Esophagus squamous epithelium (tissue), 5 donors: ENCODE measurements at regions not wholly inside any gene's neighbourhood (a gene's known extent, or its start where the extent isn't known, plus 50 kb on each side); places are given as distances from the start of the nearest gene placed in this dataset.

Experiments used
- DNase-seq: peaks from one replicate; lab custom pipeline; 2025; lab: John Stamatoyannopoulos, UW
- H3K27ac ChIP-seq, 4 donors: fragments of 200-600 bp; sonication (generic); one replicate each; pipeline ENCODE4 v1.5.1; 2016 to 2019; ENCODE audit warnings: mild to moderate bottlenecking in 1 of 4
- H3K27me3 ChIP-seq, 4 donors: fragments of 200-600 bp; sonication (generic); 1 replicate in 3 of 4; 2 replicates in 1 of 4; pipeline versions ENCODE4 v1.5.1 to v1.6.0; 2017 to 2021; ENCODE audit warnings: antibody characterized with exemption in 1 of 4
- H3K36me3 ChIP-seq, 3 donors: fragments of 200-600 bp; sonication (generic); one replicate each; pipeline ENCODE4 v1.5.1; 2016 to 2019
- H3K4me1 ChIP-seq, 3 donors: fragments of 200-600 bp; sonication (generic); one replicate each; pipeline ENCODE4 v1.5.1; 2017 to 2019
- H3K4me3 ChIP-seq, 4 donors: fragments of 200-600 bp; sonication (generic); 1 replicate in 3 of 4; 2 replicates in 1 of 4; pipeline ENCODE4 v1.5.1; 2016 to 2019; ENCODE audit warnings: mild to moderate bottlenecking in 2 of 4, moderate library complexity in 1 of 4
- H3K9me3 ChIP-seq, 3 donors: fragments of 200-600 bp; sonication (generic); one replicate each; pipeline ENCODE4 v1.5.1; 2016 to 2019
- POLR2A ChIP-seq, 4 donors: fragments of 450-650 bp; IDR thresholded peaks; one replicate each; pipeline ENCODE4 v1.6.1; 2017; ENCODE audit warnings: antibody characterized with exemption in 4 of 4, mild to moderate bottlenecking in 4 of 4, moderate library complexity in 3 of 4
- WGBS, 2 donors: methylation state at CpG; one replicate each; pipeline ENCODE4 v1.1.5; 2018; 5-methylcytosine and 5-hydroxymethylcytosine counted together
- intact Hi-C: fragments of 100-400 bp; cut with DNase I; formaldehyde crosslinking; loops from one replicate; pipeline ENCODE4 v1.15.0; 2022
- TF ChIP-seq, protein P1 (sequence below), 6 experiments: fragments of 450-650 bp in 4 of 6; fragments of 200-600 bp in 2 of 6; sonication (generic) in 2 of 6; IDR thresholded peaks; one replicate each; pipeline ENCODE4 v1.5.1; 2016 to 2019; ENCODE audit warnings: antibody characterized with exemption in 6 of 6, mild to moderate bottlenecking in 4 of 6, moderate library complexity in 4 of 6
- donor health status: DM: yes; HTN: yes; CAD: no.

DNA sequence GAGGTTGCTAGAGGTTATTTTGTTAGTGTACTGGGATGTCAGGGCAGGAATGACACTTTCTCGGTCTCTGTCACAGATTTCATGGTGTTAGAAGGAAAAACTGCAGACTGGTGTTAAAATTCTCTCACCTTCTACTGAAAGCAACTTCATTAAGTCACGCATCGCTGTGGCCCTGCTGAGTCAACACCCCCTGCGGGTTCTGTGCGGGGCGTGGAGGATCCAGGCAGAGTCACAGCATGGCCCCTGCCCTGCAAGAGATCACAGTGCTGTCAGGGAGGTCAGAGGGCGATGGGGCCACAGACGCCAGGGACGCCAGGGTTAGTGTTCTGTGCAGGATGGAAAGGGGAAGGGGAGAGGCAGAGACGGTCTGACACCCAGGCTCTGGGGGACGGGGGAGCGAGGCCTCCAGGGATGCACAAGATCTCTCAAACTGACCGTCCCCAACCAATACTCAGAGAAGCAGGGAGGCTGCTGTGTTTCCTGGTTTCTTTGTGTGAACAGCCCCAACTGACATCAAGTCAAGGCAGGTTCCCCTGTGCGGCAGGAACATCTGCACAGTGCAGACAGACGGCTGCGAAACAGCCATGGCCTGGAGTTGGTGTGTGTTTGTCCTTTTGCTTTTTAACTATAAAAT is 354.9 kb upstream of the SALL3 start:
- intact Hi-C loops, result no loop called here
- TF ChIP-seq POLR2A (IDR thresholded peaks at IDR 0.05), result no peak
- TF ChIP-seq, protein P1, sequence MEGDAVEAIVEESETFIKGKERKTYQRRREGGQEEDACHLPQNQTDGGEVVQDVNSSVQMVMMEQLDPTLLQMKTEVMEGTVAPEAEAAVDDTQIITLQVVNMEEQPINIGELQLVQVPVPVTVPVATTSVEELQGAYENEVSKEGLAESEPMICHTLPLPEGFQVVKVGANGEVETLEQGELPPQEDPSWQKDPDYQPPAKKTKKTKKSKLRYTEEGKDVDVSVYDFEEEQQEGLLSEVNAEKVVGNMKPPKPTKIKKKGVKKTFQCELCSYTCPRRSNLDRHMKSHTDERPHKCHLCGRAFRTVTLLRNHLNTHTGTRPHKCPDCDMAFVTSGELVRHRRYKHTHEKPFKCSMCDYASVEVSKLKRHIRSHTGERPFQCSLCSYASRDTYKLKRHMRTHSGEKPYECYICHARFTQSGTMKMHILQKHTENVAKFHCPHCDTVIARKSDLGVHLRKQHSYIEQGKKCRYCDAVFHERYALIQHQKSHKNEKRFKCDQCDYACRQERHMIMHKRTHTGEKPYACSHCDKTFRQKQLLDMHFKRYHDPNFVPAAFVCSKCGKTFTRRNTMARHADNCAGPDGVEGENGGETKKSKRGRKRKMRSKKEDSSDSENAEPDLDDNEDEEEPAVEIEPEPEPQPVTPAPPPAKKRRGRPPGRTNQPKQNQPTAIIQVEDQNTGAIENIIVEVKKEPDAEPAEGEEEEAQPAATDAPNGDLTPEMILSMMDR (IDR thresholded peaks at IDR 0.05), result no peak
- Histone ChIP-seq H3K4me1 (peaks cover 0 to 7% (median 0%) of the 10 kb centered on the region in 3 donors), H3K4me3 (no peak overlapping the region), H3K9me3 (no peaks in the 10 kb centered on the region), H3K27ac (peak overlapping the region in 1 of 4 donors; percentile 20), H3K27me3 (peaks cover 0 to 11% (median 0%) of the 10 kb centered on the region in 4 donors), H3K36me3 (no peaks in the 10 kb centered on the region)
- 27 to 57% methylated on average over 3 to 6 of the region's 16 CpGs for WGBS, 2 donors
- no peak for DNase-seq

DNA sequence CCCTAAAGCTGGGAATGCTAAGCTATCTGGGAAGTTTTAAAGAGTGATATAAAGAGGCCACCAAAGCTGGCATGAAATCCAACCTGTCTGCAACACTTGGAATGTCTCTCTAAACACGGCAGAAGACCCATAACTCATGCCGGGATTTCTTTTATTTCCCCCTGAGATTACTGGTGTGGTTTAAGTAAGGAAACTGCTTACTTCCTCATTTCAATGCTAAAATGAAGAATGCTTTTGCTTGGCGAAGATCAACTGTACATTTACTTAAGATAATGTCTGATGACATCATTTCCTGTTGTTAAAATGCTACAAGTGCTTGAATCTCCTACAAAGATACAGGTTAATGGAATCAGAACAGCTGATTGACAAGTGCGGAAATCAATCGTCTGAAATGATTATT is 353.8 kb upstream of the SALL3 start:
- TF ChIP-seq POLR2A (IDR thresholded peaks at IDR 0.05), result no peak
- TF ChIP-seq, protein P1 (IDR thresholded peaks at IDR 0.05), result no peak
- 50 to 65% methylated on average over 5 of the region's 5 CpGs for WGBS, 2 donors
- intact Hi-C loops, result no loop called here

DNA sequence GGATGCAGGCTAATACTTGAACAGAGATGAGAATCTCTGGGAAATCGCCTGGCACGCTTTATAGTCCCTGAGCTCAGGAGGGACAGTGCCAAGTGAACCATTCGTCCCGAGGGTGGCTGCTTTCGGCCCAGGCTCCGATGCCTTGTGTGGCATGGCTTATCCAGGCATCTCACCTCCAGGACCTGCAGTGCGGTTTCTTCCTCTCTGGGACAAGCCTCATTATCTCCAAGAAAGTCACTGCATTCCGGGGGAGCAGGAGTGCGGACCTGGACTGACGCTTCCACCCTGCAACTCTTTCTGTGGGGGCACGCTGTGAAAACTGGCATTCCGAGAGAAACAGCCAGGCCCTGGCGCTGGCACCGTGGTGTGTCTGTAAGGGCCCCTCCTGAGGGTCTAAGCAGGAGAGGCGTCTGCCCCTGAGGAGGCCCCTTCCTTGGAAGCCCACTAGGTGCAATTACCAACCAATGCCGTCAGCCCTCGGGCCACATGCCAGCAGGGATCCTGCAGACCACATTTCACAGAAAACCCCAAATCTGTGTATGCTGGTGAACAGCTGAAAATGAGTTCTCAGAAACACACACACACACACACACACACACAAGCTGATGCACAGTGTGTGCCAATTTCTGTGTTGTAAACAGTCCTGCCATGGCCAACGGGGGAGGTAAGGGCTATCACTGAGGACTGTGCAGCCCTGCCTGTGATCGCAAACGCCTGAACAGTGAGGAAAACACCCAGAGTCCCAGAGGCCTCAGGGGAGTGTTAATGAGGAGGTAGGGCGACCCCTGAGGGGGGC is 351.9 kb upstream of the SALL3 start:
- Histone ChIP-seq H3K36me3 (no peaks in the 10 kb centered on the region), H3K27me3 (peaks cover 0 to 11% (median 0%) of the 10 kb centered on the region in 4 donors), H3K27ac (no peak overlapping the region), H3K9me3 (no peaks in the 10 kb centered on the region), H3K4me1 (peaks cover 0 to 15% (median 0%) of the 10 kb centered on the region in 3 donors), H3K4me3 (no peak overlapping the region)
- TF ChIP-seq, protein P1 (IDR thresholded peaks at IDR 0.05), result no peak
- TF ChIP-seq POLR2A (IDR thresholded peaks at IDR 0.05), result no peak
- DNase-seq, result no peak
- intact Hi-C loops, result no loop called here
- WGBS, 2 donors, result 87 to 88% methylated on average over 9 to 15 of the region's 21 CpGs

More for the DNA sequence above, 353.8 kb upstream of the SALL3 start:
- Histone ChIP-seq H3K4me1 (peaks cover 0 to 7% (median 0%) of the 10 kb centered on the region in 3 donors), H3K27me3 (peaks cover 0 to 11% (median 0%) of the 10 kb centered on the region in 4 donors), H3K4me3 (no peak overlapping the region), H3K27ac (no peak overlapping the region), H3K9me3 (no peaks in the 10 kb centered on the region), H3K36me3 (no peaks in the 10 kb centered on the region)
- DNase-seq, result no peak

DNA sequence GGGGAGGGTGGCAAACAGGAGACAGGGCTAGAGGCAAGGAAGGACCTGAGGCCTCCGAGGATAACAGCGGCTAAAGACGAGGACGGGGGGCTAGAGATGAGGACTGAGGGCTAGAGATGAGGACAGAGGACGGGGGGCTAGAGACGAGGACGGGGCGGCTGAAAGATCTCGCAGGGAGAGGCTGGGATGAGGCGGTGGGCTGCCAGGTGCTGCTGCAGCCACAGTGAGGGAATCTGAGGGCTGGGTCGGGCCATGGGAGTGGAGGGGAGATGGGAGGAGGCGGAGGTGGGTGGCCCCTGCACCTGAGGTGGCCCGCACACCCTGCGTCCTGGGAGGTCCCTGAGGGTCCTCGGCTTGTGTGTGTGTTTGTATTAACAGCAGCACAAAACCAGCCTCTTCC is 350.2 kb upstream of the SALL3 start:
- Histone ChIP-seq H3K9me3 (no peaks in the 10 kb centered on the region), H3K4me1 (peaks cover 0 to 15% (median 0%) of the 10 kb centered on the region in 3 donors), H3K36me3 (no peaks in the 10 kb centered on the region), H3K27ac (no peak overlapping the region), H3K4me3 (no peak overlapping the region), H3K27me3 (peaks cover 0 to 11% (median 0%) of the 10 kb centered on the region in 4 donors)
- 87 to 91% methylated on average over 15 of the region's 15 CpGs for WGBS, 2 donors
- TF ChIP-seq POLR2A (IDR thresholded peaks at IDR 0.05), result no peak
- TF ChIP-seq, protein P1 (IDR thresholded peaks at IDR 0.05), result no peak
- no peak for DNase-seq
- intact Hi-C loops, result no loop called here

DNA sequence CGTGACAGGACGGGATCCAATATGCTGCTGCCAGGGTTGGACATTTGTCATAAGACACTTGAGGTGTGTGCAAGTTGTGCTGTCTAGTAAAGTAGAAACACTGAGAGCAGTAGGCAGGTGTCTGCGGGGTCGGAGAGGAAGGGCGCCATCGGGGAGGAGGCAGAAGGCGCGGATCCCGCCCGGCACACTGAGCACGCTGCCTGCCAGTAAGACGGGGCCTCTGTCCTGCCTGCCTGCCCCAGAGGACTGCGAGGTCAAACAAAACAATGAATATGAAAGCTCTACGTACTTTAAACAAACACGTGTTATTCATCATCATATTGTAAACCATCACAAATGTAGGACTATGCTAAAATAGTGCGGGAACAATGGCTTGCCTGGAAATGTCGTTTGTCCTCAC is 349.3 kb upstream of the SALL3 start:
- WGBS, 2 donors, result 76 to 84% methylated on average over 14 to 17 of the region's 17 CpGs
- Histone ChIP-seq H3K9me3 (no peaks in the 10 kb centered on the region), H3K4me1 (peaks cover 0 to 9% (median 0%) of the 10 kb centered on the region in 3 donors), H3K27ac (no peak overlapping the region), H3K27me3 (peaks cover 0 to 11% (median 0%) of the 10 kb centered on the region in 4 donors), H3K36me3 (no peaks in the 10 kb centered on the region), H3K4me3 (no peak overlapping the region)
- no peak for DNase-seq
- TF ChIP-seq, protein P1 (IDR thresholded peaks at IDR 0.05), result no peak
- intact Hi-C loops, result no loop called here
